GM12891 (cell line): ENCODE measurements at regions not wholly inside any gene's neighbourhood (a gene's known extent, or its start where the extent isn't known, plus 50 kb on each side); places are given as distances from the start of the nearest gene placed in this dataset.

Experiments used
- PAX5 ChIP-seq: IDR thresholded peaks from 2 replicates; pipeline ENCODE4 v1.6.1; 2011; ENCODE audit warnings: low read length, moderate library complexity, mild to moderate bottlenecking; ENCODE audit not compliant: insufficient read depth, severe bottlenecking
- POLR2A ChIP-seq: IDR thresholded peaks from 2 replicates; pipeline ENCODE4 v1.6.1; 2011; ENCODE audit warnings: low read depth, low read length, control low read depth
- POLR2AphosphoS5 ChIP-seq: IDR thresholded peaks from 2 replicates; pipeline ENCODE4 v1.6.1; 2011; ENCODE audit warnings: low read depth, low read length, control low read depth
- POU2F2 ChIP-seq: IDR thresholded peaks from 2 replicates; pipeline ENCODE4 v1.6.1; 2011; ENCODE audit warnings: low read depth, mild to moderate bottlenecking, control low read depth, low read length, moderate library complexity
- SPI1 ChIP-seq: IDR thresholded peaks from 2 replicates; pipeline ENCODE4 v1.6.1; 2011; ENCODE audit warnings: low read depth, low read length, control low read depth
- TAF1 ChIP-seq: IDR thresholded peaks from 2 replicates; pipeline ENCODE4 v1.6.1; 2011; ENCODE audit warnings: low read depth, low read length, control low read depth

GRCh38 chr13:107733276-107733675, 482.1 kb downstream of the LIG4 start:
- no peak for TF ChIP-seq POLR2AphosphoS5
- TF ChIP-seq POLR2A: no peak
- no peak for TF ChIP-seq TAF1
- no peak for TF ChIP-seq SPI1
- no peak for TF ChIP-seq PAX5
- TF ChIP-seq POU2F2: no peak
